ENCODE measurements at regions not wholly inside any gene's neighbourhood (a gene's known extent, or its start where the extent isn't known, plus 50 kb on each side); places are given as distances from the start of the nearest gene placed in this dataset.

DNA sequence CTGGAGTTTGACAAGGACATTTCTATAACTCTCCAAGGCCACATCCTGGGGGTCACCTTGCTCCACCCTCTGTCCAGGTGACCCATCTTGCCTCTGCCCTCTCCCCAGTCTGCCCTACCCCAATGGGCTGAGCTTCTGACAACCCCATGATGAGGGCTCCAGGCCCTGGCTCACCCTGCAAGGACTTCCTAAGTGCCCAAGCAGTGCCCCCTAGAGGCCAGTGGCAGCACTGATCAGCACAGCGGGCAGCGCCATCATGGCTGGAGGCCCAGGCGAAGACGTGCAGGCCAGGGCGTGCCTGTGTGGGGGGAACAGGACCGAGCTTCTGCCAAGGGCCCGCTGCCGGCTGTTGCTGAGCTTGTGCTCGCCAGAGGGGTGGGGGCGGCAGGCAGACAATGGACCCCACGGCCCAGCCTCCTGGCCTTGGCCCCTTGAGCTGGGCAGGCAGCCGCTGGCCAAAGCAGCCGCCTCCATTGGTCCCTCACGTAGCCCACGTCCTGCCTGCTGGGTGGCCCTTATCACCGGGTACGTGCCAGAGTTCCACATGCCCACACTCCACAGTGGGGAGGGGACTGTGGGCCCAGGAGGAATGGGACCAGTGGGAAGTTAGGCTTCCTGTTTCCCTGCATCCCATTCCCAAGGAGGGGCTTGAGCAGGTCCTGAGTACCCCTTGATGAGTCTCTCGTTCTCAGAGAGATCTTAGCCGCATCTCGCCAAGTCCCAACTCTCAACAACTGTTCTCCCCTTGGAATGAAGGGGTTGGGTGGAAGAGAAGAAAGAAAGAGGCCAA, 64.3 kb downstream of the MRPL14 start:
- peak in 1 of 2 experiments; percentile 37 for DNase-seq (ENCODE audit: low read depth in 2 of 2)

DNA sequence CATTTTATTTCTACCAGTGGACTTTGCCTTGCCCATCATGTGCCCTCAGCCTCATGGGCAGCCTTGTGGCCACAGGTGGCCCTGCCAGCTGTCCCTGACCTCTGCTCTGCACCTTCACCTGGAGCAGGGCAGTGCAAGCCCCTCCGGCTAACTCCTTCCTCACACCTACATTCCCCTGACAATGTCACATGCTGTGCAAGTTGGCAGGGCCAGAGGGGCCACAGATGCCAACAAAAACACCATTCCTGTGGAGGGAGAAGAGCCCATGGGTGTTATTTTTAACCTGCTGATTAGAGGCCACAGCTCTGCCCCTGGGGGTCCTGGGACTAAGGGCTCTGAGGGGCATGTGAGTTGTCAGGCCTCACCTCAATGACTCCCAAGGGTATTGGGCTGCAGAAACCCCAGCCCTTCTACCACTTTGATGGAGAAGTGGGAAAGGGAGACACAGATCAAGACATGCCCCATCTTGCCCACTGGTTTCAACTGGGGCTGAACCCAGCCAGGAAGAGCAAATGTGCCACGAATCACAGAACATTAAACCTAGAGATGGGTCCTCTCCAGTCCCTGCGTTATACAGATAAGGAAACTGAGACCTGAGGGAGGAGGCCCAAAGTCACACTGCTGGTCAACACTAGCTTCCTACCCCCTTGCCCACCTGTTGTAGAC, 65.0 kb downstream of the MRPL14 start:
- no peak for DNase-seq (ENCODE audit: low read depth in 2 of 2)

DNA sequence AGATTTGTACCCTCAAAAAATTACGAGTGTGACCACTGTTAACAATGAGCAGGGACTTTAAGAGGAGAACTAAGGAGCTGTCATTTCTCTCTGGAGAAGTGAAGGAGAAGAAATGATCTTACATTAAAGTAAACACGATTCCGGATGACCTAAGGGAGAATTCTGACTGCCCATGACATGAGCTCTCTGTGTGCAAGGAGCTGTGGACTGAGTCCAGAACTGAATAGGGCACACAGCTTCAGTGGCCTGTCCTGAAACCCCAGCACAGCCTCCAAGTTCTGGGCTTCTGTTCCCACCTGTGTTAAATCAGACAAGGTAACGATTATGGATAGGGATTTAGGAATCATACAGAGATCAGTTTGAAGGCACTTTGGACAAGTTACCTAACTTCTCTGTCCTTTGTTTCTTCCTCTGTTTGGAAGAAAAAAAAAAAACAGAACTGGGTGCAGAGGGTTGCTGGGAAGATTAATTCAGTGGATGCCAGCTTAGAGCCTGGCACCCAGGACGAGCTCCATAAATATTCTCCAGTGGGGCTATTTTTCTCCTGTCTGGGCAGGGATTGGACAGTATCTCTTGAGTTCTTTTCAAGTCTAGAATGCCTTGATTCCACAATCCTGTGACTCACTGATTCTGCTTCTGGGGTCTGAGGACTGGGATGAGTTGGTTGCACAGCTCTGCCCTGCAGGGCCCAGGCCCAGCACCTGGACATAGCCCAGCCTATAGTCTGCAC, 65.7 kb downstream of the MRPL14 start:
- DNase-seq (ENCODE audit: low read depth in 2 of 2), result no peak

DNA sequence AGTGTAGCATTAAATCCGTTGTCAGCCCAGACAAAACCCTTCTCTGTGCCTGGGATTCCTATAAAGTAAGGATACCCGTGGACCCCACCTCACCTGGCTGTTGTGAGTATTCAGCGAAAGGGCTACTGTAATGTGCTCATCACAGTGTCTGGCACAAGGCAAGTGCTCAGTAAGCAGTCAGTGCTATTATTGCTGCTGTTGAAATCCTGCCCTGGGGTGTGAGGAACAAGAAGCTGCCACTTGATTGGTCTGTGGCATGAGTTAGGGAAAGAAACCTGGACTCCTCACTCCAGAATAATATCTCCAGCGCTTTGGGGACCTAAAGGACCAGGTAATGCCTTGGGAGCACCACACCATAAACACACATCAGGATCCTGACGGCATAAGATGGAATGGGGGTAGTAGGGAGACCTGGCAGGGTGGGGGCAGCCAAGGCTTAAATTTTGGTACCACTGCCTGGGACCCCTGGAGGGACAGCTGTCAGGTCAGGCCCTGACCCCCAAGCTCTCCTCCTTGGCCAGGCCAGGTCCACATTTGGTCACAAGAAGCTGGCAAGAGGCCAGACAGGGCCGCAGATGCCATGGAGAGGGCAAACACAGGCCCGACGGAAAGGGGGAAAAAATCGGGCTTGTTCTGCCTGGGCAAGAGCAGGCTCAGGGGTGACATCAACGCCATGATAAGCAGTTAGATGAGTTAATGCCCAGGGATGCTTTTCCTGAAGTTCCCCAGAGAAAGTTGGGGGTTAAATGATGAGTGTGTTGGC, 66.5 kb downstream of the MRPL14 start:
- no peak for DNase-seq (ENCODE audit: low read depth in 2 of 2)

DNA sequence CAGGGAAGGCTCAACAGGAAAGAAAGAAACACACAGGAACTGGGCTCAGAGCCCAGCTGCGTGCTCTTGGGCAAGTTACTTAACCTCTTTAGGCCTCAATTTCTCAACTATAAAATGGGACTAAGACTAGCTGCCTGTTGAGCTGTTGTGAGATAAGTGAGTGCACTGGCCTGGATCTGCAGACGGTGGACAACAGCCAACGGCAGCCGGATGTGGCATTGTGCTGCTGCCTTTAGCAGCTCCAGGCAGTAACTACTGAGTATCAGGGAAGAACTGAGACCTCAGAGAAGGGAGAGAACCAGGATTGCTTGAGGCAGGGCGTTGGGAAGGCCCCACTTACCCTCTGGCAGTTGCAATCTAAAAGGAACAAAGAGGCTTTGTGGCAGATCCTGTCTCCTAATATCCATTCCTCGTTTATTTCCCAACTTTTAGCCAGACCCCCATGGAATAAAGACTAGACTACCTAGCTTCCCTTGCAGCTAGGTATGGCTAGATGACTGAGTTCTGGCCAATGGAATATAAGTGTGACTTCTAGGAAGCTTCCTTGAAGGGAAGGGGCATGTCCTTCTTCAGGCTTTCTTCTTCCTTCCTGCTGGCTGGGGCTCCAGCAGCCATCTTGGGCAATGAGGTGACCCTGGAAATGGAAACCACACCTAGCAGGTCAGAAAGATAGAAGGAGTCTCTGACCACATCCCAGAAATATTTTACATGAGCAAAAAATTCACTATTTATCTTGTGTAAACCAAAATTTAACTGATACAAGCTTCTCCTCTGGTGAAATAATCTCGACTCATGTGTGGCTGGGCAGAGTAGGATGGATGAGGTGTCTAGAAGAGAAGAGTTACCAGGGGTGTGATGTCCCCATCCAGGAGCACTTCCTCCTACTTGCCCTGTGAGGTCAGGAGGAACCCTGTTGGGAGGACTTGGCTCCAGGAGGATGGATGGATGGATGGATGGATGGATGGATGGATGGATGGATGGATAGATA, 67.6 kb downstream of the MRPL14 start:
- no peak for DNase-seq (ENCODE audit: low read depth in 2 of 2)

DNA sequence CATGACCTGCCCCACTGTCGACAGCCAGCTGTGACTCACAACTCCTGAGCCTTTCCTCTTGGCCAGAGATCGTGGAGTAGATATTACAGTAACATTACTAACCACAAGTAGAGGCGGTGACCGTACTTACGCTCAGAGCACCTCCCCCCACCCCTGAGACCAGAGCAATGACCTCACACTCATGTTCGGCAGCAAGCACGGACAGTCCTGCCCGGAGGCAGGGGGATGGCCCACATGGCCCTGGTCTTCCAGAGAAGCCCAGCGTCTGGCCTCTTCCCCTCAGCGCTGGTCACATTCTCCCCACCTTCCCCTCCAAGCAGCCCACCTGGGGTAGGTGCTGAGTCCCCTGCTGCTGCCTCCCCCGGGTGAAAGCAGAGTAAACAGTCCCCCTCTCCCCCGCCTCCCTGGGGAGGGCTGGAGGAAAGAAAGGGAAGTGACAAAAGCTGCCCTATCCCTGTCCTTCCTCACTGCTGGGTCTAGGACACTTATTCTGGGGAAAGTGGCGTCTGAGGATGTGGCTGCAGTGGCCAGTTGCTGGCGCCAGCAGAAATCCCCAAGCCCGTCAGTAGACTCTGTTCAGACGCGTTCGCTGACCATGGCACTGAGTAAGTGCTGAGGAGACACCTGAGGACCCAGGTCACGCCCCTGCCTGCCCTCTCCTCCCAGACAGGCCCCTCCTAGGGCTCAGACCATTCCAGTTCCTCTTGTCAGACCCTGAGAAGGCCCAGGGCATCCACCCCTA, 68.5 kb downstream of the MRPL14 start:
- DNase-seq (ENCODE audit: low read depth in 2 of 2), result no peak

DNA sequence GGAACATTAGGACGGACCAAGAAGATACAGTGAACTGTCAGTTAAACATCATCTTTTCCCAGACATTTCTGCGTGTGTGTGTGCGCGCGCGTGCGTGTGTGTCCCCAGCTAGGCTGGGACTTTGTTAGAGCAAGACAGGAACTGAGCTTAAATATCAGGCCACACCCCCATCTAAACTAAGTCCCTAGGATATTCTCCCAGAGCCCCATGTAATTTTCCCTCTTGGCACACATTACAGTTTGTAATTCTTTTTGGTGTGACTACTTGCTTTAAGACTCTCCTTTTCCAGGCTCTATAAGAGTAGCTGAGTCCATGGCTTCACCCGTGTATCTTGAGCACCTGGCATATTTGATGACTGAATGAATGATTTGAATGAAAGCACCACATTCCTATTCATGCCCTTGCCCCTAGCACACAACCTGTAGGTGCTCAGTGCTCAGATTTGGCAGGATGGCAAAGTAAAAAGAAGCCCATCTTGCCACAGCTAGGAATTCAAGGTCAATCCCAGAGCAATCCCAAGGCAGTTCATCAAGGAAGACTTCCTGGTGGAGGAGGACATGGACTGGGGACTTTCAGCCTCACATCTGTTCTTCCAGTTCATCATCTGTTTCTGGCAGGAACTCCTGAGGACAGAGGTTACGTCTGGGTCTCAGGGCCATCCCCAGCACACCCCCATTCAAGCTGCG, 69.2 kb downstream of the MRPL14 start:
- no peak for DNase-seq (ENCODE audit: low read depth in 2 of 2)

DNA sequence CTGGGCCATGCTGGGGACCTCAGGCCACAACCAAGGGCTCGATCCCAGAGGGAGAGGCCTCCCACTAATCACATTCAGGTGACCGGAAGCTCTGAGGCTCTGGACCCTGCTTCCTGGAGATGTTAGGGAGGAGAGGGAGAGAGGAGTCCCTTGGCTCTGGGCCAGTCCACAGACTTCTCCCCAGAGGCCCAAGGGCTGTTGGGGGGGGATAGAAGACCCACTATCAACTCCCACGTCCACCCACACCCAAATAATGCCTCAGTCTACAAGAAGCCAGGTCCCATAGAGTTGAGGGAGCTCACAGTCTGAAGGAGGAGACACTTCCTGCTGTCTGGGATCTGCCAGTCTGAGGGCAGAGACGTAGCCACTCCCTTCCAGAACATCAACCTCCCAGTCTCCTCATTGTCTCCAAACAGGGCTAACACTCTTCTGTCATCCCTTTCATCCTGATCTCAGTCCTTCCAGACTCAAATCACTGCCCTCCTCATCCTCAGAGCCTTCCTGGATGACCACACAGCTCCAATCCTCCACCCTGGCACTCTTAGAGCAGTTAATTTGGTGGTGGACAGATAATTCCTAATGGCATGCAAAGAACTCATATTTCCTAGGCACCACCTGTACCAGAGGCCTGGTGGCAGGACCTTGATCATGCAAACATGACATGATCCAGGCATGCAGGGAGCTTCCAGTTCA, 69.9 kb downstream of the MRPL14 start:
- no peak for DNase-seq (ENCODE audit: low read depth in 2 of 2)

DNA sequence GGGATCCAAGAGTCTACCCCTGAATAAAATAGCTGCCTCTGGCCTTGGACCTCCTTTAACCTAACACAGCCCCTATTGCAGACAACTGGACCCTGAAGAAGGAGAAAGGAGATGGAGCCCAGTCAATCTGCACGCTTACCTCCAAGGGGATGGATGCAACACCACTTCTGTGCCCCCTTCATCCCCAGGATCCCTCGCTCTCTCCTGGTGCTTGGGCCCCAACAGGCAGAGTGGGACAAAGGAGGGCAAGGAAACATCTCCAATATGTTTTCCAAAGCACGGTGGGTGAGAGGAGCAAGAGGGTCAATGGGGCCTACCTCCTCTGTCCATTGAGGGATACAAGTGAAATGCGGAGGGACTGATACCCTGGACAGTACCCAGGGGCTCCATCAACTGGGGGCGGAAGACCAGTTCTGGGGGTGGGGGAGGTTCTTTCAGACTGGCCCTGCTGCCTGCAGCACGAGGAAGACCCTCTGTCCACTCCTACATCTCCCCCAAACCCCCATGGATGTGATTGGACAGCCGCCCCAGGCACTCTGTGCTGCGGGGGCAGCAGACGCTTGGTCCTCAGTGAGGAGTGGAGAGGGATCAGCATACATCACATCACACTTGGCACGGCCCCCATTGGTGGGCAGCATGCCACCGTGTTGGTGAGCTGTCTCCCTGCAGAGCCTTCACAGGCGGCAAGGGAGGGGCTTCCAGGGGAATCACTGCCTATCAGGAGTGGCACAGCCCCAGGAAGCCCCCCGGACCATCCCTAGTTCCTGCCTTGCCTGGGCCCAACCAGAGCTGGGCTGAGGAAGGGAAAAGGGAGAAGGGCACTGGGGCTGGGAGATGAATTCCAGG, 70.6 kb downstream of the MRPL14 start:
- DNase-seq (ENCODE audit: low read depth in 2 of 2), result no peak

DNA sequence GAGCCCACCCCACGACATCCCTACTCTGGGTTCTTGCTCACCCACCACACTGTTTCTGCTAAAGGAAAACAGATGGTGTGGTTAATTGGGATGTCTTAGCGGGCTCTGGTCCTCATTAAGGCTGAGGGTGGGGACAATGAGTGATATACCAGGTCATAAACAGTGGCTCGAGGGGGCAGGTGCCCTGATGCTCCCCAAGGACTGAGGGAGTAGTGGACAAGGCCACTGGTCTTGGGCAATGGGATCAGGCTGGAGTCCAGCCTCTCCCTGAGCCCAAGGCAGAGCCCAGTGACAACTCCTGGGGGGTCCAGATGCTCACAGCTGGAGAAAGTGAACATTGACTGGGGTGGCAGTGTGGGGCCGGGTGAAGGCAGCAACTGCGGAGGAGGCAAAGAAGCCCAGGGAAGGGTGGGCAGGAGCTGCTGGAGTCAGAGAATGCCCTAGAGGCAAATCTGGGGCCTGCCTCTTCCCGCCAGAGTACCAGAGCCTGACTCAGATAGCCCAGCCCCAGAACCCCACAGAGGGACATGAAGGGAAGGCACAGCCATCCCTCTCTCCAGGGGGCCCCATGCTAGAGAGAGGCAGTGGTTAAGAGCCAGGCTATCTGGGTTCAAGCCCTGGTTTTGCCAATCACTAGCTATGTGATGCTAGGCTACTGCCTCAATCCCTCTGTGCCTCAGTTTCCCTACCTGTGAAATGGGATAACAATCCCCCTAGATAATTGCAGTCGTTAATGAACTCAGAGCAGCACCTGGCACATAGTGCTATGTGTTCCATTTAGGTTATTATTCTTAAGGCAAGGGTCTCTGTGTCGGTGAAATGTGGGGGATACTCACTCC, 72.3 kb downstream of the MRPL14 start:
- DNase-seq (ENCODE audit: low read depth in 2 of 2), result no peak

DNA sequence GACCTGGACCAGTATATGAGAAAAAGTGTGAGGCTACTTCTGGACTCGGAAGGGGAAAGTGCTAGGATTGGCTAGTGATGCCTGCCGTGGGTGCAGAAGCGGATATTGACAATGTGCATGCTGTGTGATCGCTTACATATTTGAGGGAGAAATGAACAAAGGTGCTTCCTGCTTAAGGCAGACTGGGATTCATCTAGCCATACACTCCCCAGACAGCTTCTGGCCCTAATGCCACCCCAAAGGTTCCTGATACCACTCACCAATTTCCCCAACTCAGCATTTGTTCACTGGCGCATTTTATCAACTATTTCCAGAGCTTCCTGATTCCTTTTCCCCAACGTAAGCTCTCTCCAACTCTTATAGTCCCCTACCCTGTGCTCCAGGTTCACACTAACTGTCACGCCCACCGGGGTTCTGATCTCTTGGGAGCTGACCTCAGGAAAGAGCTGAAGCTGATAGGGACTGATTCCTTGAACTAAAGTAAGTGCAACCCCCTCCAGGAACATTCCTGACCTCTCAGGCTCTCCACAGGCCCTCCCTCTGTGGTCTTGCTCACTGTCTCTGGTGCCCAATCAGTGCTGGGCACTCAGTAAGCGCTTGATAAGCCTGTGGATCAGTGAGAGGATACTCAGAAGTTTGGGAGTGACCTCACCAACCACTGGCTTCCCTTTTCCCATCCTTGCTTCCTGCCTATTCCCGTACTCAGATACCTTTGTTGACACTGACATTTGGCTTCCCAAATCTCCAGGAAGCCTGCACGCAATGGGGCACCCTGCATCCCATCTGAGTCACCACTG, 73.3 kb downstream of the MRPL14 start:
- no peak for DNase-seq (ENCODE audit: low read depth in 2 of 2)

DNA sequence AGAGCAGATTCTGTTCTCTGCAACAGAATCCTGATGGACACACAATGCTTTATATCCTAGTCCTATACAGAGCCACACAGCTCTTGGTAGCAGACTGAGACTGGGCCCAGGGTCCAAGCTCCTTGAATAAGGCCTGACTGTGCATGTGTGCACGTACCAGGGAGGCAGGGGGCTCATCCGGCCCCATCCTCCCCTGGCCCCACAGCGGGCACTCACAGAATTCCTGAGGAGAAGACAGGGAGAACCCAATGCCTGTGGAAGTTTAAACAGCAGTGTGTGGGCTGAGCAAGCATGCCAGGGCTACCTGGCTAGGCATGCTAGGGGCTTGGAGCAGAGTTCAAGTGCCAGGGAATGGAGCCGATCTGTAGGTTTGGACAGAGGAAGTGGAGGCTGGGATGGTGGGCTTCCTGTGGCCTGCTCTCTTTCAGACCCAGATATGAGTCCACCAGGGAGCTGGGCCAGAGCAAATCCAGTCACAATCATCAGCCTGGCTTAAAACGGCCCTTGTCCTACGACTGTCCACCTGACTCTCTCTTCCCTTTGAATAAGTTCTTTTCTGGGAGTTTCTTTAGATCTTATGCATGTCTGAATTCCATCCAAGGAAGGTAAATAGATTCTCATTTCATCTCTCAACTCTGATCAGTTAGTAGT, 74.0 kb downstream of the MRPL14 start:
- DNase-seq (ENCODE audit: low read depth in 2 of 2), result no peak

DNA sequence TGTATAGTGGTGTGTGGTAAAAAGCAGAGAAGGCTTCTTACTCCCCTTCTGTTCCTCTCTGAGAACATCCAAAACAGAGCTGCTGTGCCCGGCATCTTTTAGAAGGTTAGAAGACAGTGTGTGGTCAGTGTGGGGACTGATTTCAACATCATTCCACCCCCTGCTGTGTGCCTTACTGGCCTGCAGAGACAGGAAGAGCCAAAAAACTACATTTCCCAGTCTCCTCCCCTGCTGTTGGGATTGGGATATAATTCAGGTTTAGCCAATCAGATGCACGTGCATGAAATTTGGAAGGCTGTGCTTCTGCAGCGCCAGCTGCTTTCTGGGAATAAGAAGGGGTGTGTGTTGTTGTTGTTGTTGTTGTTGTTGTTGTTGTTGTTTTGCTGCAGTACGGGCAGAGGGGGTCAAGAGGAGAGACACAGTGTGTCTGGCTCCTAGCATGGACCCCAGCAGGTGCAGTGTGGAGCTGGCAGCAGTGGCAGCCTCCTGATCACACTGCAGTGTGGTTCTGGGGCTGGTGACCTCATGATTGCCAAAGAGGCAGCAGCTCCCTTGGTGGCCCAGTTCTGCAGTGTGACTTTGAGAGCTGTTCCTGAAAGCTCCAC, 74.7 kb downstream of the MRPL14 start:
- no peak for DNase-seq (ENCODE audit: low read depth in 2 of 2)

DNA sequence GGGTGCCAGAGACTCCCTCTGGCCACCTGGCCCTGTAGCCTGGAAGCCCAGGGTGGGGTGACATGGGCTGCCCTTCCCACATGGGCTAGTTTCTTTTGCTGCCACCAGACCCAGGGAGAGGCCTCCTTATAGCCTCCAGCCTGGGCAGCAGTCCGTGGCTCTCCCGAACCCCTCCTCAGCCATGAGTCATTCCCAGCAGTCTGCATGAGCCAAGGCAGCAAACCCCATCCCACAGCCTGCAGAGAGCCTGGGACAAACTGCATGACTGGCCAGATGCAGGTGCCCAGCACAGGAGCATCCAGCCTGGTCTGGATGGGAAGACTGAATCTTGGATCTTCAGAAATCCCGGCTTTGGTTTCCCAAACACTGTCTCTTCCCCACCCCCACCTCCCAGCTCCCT, 75.7 kb downstream of the MRPL14 start:
- DNase-seq (ENCODE audit: low read depth in 2 of 2), result no peak

DNA sequence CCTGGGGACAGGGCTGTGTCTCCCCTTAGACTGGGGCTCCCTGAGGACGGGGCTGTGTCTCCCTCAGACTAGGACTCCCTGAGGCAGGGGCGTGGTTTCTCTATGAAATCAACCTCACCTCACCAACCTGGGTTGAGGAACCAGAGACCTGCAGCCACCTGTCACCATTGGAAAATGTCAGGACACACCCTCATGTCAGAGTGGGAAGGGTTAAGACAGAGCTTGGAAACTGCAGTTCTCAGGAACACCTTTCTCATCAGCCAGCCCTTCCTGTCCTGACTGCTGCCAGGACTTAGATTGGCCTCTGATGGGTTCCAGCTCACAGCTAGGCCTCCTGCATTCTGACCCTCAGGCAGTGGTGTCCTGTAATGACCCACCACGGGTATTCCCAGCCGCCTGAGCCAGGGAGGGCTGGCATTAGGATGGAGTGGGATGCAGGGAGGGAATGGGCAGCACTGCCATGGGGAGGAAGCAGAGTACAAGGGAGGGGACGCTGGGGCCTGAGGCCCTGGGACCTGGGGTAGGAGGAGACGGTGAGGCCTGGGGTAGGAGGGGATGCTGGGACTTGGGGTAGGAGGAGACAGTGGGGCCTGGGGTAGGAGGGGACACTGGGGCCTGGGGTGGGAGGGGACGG, 76.3 kb downstream of the MRPL14 start:
- DNase-seq (ENCODE audit: low read depth in 2 of 2), result no peak

All from stimulated activated CD4-positive, alpha-beta T cell treated with anti-CD3 and anti-CD28 coated beads, Interleukin-12 subunit alpha, Interleukin-12 subunit beta, amount 100 ng/mL, for 24 hours (primary cell).